Thoracic aorta (tissue), 2 donors: ENCODE measurements at regions not wholly inside any gene's neighbourhood (a gene's known extent, or its start where the extent isn't known, plus 50 kb on each side); places are given as distances from the start of the nearest gene placed in this dataset.

Source experiments
- ATAC-seq: fragments of 150-250 bp; one replicate; pipeline ENCODE4 v1.8.0; 2017; ENCODE audit warnings: low read depth; ENCODE audit not compliant: insufficient number of reproducible peaks, low FRiP score
- DNase-seq: peaks from one replicate; pipeline ENCODE4 v3.0.0-alpha.2; 2020; ENCODE audit warnings: low spot score
- H3K27ac ChIP-seq, 2 donors: fragments of 200-600 bp; sonication (generic); 1 replicate in 1 of 2; 2 replicates in 1 of 2; pipeline ENCODE4 v1.5.1; 2016; ENCODE audit warnings: mild to moderate bottlenecking in 2 of 2, moderate library complexity in 2 of 2
- H3K27me3 ChIP-seq: fragments of 200-600 bp; sonication (generic); replicated peaks from 2 replicates; pipeline ENCODE4 v1.6.0; 2016; ENCODE audit warnings: mild to moderate bottlenecking; ENCODE audit not compliant: insufficient read depth
- H3K36me3 ChIP-seq: fragments of 200-600 bp; sonication (generic); one replicate; pipeline ENCODE4 v1.5.1; 2016
- H3K4me1 ChIP-seq, 2 donors: fragments of 200-600 bp; sonication (generic); 1 replicate in 1 of 2; 2 replicates in 1 of 2; pipeline versions ENCODE4 v1.5.1 to v1.6.0; 2016; ENCODE audit warnings: low read depth in 2 of 2, mild to moderate bottlenecking in 1 of 2; ENCODE audit not compliant: control insufficient read depth in 1 of 2
- H3K4me3 ChIP-seq: fragments of 200-600 bp; sonication (generic); 2 replicates; pipeline ENCODE4 v1.5.1; 2016; ENCODE audit warnings: mild to moderate bottlenecking
- H3K9me3 ChIP-seq: fragments of 200-600 bp; sonication (generic); 2 replicates; pipeline ENCODE4 v1.5.1; 2016
- TF ChIP-seq, protein P1 (sequence below): fragments of 200-600 bp; sonication (generic); IDR thresholded peaks from one replicate; pipeline ENCODE4 v1.5.1; 2019; ENCODE audit warnings: antibody characterized with exemption

DNA sequence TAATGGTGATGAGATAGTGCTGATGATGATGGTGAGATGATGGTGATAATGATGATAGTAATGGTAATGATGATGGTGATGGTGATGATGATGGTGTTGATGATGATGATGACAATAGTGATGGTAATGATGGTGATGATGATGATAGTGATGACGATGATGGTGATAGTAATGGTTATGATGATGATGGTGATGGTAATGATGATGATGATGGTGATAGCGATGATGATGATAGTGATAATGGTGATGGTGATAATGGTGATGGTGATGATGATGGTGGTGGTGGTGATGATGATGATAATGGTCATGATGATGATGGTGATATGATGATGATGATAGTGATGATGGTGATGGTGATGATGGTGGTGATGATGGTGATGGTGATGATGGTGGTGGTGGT, 384.6 kb downstream of the MATN1 start:
- Histone ChIP-seq H3K4me3 (no peak overlapping the region), H3K4me1 (no peaks in the 10 kb centered on the region), H3K27ac (no peak overlapping the region), H3K36me3 (no peaks in the 10 kb centered on the region), H3K9me3 (no peaks in the 10 kb centered on the region), H3K27me3 (no peaks in the 10 kb centered on the region)
- TF ChIP-seq, protein P1, sequence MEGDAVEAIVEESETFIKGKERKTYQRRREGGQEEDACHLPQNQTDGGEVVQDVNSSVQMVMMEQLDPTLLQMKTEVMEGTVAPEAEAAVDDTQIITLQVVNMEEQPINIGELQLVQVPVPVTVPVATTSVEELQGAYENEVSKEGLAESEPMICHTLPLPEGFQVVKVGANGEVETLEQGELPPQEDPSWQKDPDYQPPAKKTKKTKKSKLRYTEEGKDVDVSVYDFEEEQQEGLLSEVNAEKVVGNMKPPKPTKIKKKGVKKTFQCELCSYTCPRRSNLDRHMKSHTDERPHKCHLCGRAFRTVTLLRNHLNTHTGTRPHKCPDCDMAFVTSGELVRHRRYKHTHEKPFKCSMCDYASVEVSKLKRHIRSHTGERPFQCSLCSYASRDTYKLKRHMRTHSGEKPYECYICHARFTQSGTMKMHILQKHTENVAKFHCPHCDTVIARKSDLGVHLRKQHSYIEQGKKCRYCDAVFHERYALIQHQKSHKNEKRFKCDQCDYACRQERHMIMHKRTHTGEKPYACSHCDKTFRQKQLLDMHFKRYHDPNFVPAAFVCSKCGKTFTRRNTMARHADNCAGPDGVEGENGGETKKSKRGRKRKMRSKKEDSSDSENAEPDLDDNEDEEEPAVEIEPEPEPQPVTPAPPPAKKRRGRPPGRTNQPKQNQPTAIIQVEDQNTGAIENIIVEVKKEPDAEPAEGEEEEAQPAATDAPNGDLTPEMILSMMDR = no peak
- DNase-seq (no peak), ATAC-seq (no peak)

GRCh38 chr1:30337324-30337620, 386.1 kb downstream of the MATN1 start:
- TF ChIP-seq, protein P1 = no peak
- ATAC-seq (no peak), DNase-seq (no peak)
- Histone ChIP-seq H3K27me3 (no peaks in the 10 kb centered on the region), H3K4me3 (no peak overlapping the region), H3K9me3 (no peaks in the 10 kb centered on the region), H3K4me1 (no peaks in the 10 kb centered on the region), H3K27ac (no peak overlapping the region), H3K36me3 (no peaks in the 10 kb centered on the region)

- H3K27ac ChIP-seq = no peak overlapping the region
- H3K36me3 ChIP-seq = no peaks in the 10 kb centered on the region
- H3K9me3 ChIP-seq = no peaks in the 10 kb centered on the region
- TF ChIP-seq, protein P1 = no peak
- no peaks in the 10 kb centered on the region for H3K4me1 ChIP-seq
- DNase-seq (no peak), ATAC-seq (no peak)
- H3K27me3 ChIP-seq = no peaks in the 10 kb centered on the region
- H3K4me3 ChIP-seq = no peak overlapping the region
These were observed 386.6 kb downstream of the MATN1 start for GRCh38 chr1:30336550-30337323.

GRCh38 chr1:30335997-30336390, 387.4 kb downstream of the MATN1 start:
- DNase-seq (no peak), ATAC-seq (no peak)
- Histone ChIP-seq H3K9me3 (no peaks in the 10 kb centered on the region), H3K4me3 (no peak overlapping the region), H3K36me3 (no peaks in the 10 kb centered on the region), H3K27ac (no peak overlapping the region), H3K4me1 (no peaks in the 10 kb centered on the region), H3K27me3 (no peaks in the 10 kb centered on the region)
- TF ChIP-seq, protein P1 = no peak

- H3K9me3 ChIP-seq = no peaks in the 10 kb centered on the region
- H3K27me3 ChIP-seq = no peaks in the 10 kb centered on the region
- ATAC-seq = no peak
- H3K4me3 ChIP-seq = no peak overlapping the region
- H3K36me3 ChIP-seq = no peaks in the 10 kb centered on the region
- H3K4me1 ChIP-seq = no peaks in the 10 kb centered on the region
- H3K27ac ChIP-seq = no peak overlapping the region
- no peak for DNase-seq
- TF ChIP-seq, protein P1 = no peak
These were observed 387.9 kb downstream of the MATN1 start for GRCh38 chr1:30335389-30335996.
